ENCODE measurements at regions not wholly inside any gene's neighbourhood (a gene's known extent, or its start where the extent isn't known, plus 50 kb on each side); places are given as distances from the start of the nearest gene placed in this dataset.
A peak's percentile ranks its signal among the peaks of the same experiment; 100 is the strongest.
"Not testable (repeated sequence)": the region's sequence is repeated elsewhere in the genome, so short reads cannot be mapped to it uniquely, and the experiment has no call there.

DNA sequence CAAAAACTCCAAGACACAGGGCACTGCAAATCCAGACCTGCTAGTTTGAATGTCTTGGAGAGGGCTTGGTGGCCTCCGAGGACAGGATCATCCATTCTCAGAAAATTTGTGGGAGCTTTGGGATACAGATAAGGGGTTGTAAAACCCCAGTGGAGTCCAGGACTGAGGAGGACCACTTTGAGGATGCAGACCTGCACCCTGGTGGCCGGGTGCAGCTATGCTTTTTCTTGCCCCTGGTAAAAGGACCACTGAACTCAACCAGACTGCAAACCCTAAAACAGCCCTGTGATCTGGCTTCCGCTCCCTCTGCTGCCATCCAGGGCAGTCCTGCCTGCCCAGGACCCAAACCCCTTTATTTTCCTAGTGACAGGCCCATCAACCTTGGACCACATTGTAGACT is 169.5 kb upstream of the DAAM1 start:
- DNase-seq = no peak

DNA sequence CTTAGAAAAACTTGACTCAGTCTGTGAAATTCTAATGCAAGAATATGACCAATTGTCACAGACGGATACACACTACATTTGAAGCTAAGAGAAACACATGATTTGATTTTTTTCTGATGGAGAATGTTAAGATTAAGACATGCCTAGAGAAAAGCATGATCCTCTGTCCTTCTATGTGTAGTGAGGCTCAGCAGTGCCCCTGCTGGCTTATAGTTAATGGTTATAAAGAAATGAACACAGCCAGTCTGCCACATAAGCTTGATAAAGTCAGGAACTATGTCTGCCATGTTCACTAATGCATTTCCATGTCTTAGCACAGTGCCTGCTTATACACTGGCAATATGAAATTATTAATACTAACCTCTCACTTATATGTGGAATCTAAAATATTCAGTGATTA is 168.1 kb upstream of the DAAM1 start:
- no peak for DNase-seq

DNA sequence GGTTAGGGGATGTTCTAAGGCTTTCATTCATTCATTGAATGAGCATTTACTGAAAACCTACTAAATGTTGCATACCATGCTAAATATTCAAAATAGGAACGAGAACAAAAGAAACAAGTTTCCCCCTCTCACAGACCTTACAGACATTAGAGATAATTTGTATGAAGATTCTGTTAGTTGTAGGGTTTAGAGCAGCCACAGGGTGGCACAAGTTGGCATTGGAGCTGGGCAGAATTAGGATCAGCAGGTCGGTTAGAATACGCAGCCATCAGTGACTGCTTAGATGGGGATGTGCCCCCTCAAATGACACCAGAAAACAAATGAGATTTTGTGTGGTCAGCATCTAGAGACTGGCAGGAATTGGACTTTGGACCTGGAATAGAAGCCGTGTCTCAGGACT is 166.3 kb upstream of the DAAM1 start:
- DNase-seq = no peak

DNA sequence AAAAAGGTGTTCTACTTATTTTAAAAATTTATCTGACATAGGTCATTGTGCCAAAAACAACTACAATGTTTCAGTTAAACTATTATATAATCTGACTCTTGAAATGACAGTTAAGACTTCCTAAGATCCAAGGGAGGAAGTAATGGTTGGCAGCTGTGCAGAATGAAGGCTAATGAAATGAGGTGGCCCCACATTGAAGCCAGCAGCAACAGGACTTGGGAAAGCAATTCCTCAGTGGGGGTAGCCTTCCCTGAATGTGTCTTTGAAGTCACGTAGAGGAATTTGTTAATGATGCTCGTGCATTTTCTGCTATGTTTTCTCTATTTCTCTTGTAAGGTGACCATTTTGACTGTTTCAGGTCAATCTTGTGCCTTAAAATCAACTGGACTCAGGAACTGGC is 162.4 kb upstream of the DAAM1 start:
- DNase-seq = no peak

DNA sequence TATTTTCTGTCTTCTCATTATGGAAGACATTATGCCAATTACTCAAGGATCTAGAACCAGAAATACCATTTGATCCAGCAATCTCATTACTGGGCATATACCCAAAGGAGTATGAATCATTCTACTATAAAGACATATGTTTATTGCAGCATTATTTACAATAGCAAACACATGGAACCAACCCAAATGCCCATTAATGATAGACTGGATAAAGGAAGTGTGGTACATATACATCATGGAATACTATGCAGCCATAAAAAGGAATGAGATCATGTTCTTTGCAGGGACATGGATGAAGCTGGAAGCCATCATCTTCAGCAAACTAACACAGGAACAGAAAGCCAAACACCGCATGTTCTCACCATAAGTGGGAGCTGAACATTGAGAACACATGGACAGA is 161.8 kb upstream of the DAAM1 start:
- not testable (repeated sequence) for DNase-seq

DNA sequence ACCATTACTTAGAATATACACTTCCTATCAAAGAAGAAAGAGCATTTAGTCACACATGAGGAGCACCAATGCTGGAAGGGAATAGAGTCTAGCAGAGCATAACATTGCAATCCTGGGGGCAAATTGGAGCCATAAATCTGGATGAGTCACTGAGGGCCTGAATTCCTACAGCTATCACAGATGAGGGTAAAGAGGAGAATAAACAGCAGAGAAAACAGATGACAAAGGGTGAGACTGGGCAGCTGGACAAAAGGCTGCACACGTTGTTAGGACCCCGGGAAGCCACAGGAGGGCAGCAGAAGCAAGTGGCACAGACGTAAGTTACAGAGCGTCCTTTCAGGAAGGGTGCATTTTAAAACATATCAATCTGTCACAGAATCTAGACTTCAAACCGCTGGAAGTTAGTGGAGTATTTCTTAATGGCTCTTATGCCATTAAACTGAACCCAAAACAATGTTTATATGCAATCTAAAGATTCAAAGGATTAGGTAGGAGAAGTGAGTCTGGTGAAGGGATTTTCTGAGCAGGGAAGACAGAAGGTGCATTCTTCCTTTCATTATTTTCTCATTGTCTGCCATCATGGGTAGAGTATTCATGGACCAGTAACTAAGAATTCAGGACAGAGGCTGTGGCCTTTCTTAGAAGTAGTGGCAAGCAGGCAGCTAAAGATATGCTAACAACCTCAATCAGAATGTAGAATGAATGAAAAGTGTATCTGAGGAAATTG is 159.8 kb upstream of the DAAM1 start:
- DNase-seq = peak; percentile 2

DNA sequence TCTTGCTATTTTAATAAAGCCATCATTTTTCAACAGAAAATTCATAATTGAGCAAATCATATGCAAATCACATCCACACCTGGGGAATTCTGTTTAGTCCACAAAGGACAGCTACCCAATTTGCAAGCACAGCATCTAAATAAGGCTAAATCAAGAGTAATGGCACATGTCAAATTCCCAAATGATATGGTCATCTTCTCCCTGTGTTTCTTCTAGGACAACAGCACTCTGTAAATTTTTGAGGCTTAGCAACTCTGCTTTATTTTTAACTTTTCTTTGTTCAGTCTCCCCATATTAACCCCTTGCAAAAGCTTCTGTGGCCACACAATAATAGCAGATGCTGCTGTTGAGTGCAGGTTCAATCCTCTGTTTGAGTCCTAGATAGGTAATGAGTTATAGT is 155.6 kb upstream of the DAAM1 start:
- DNase-seq = no peak

DNA sequence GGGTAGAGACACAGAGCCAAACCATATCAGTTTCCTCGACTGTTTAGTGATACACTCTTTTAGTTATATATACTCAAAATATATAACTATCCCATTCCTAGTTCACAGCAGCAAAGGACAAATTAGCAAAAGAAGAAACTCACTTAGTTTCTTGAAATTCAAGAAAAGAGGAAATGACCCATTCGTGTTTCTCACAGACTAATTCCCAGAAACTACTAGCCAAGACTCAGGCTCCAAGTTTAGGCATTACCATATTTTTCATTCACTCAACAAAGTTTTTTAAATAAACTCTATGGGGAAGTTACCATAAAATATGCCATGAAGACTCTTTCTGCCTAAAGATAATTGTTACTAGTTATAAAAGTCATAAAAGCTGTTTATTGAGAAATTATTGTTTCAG is 152.3 kb upstream of the DAAM1 start:
- DNase-seq = no peak

DNA sequence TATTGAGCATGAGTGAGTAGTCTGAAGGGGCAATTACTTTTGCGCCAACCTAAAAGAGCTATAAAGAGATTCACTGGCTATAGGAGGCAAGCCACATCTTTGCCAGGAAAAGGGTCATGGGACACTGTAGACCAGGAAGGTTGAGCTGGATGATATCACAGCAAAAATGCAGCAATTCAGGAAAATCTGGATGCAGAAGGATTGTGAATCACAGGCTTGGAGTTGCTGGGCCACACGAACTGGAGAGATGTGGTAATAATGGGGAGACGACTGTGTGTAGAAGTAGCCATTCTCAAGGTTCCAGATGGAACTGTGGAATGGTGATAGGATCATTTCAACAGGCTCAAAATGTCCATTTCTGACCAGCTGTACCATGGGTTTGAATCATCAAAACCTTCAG is 151.4 kb upstream of the DAAM1 start:
- DNase-seq = no peak

DNA sequence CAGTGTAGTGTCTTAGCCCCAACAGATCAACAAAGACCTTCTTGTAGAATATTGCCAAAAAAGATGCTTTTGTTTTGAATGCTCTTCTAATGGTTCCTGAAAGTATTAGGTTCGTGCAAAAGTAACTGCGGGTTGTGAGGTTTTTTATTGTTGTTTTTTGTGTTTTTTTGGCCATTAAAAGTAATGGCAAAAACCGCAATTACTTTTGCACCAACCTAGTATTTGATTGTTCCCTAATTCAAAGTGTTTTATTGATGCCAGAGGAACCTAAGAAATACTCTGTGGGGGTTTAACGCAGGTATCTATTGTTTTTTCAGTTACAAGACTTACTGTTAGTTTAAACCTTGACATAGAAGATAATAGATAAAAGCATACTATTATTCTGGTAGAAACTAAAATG is 150.8 kb upstream of the DAAM1 start:
- DNase-seq = no peak

DNA sequence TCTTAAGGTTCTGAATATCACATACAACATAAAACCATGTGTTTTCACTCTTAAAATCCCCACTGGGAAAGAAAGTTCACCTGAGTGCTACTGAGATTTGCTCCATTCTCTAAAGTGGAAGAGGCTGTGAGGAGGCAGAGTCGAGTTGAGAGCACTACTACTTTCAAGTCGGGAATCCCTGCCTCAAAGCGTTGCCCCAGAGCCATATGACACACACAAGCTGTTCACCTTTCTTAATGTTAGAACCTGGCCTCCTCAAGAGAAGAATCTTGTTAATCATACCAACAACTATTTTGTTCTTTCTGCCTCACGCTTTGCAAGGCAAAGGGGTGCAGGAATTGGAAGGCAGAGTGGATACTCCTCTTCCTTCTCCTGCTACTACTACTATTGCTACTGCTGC is 149.7 kb upstream of the DAAM1 start:
- no peak for DNase-seq

DNA sequence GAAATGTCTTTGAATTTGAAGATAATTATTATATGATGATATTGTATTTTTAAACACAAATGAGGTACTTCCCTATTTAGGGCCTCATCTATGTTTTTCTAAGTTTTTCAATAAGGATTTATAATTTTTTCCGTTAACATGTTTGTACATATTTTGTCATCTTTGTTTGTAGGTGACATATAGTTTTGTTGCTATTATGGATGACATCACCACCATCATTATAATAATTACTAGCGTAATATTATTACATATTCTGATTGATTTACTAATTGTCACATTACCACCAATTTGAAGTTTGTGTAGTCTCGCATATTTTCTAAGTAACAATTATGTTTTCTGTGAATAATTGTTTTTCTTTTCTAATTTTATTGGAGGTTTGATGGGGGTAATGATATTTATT is 147.2 kb upstream of the DAAM1 start:
- no peak for DNase-seq

DNA sequence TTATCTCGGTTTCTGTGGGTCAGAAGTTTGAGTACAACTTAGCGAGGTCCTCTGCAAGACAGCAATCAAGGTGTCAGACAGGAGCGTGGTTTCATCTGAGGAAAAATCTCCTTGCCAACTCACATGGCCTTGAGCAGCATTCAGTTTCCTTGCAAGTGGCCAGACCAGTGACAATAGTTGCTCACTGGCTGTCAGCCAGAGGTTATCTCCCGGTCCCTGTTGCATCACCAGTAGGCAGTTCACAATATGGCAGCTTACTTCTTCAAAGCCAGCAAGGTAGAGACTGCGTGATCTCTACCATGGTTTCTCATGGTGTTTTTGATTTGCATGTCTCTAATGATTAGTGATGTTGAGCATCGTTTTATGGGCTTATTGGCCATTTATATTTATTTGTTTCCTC is 143.8 kb upstream of the DAAM1 start:
- no peak for DNase-seq

DNA sequence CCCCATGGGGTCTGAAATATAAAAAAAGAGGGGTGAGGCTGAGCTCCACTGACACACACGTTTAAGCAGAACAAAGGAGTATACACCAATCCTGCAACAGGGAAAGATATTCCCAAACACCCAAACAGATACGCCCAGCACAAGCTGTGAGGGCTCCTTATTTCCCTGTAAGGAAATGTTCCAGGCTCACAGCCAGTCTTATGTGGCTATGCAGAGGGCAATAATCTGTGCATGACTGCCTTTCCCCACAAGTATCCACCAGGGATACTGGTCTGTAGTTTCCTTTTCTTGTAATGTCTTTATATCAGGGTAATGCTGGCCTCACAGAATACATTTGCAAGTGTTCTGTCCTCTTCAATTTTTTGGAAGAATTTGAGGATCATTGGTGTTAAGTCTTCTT is 141.7 kb upstream of the DAAM1 start:
- no peak for DNase-seq

DNA sequence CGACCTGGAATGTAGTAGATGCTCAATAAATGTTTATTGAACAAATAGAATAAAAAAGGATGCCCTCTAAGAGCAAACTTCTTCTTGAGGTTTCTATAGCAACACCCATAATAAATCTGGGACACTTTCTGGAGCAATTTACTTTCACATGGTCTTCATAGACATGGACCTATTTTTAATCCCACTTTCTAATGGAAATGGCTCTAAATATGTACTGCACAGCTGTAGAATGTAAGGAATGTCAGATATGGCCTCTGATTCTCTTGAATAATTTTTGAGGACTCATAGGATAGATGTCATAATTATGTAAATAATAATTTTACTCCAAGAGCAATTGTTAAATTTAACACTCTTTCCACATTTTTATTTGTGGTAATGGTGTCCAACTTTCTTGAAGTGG is 133.5 kb upstream of the DAAM1 start:
- no peak for DNase-seq

DNA sequence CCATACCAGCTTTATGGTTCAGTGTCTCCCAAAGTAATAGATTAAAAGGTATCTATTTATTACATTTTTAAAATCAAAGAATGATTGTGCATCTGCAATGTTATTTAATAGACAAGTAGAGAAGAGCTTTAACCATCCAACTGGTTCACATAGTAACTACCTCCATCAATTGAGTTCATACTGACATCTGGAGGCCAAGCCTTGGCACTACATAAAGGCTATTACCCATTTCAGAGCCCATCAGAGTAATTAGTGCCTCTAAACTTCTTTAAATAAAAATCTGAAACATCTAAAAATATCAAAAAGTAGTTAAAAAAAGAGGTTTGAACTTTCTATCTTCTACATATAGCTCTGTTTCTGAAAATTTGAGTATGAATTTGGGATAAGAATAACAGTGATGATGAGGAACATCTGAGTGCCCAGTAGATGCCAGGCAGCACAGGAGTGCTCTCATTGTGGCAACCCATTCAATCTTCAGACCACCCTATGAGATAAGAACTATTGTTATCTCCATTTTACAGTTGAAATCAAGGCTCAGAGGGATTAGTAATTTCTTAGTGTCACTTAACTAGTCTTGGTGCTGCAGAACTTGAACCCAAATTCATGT is 132.9 kb upstream of the DAAM1 start:
- DNase-seq = no peak

DNA sequence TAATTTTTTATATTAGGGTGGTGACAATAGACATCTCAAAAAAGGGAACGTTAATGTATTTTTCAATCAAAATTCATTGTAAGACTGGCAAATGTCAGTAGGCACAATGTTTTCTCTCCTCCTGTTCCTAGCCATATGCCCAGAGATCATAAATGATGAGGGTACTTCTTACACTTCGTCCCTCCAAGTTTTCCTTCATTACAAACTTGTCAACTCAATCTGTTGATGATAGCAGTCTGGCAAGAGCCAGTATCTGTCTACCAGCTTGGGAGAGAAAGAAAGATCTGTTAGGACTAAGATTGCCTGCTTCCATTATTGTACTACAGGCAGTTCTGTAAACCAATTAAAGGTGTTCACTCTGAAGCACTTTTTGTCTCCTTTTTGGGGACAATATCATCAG is 130.9 kb upstream of the DAAM1 start:
- DNase-seq = no peak

DNA sequence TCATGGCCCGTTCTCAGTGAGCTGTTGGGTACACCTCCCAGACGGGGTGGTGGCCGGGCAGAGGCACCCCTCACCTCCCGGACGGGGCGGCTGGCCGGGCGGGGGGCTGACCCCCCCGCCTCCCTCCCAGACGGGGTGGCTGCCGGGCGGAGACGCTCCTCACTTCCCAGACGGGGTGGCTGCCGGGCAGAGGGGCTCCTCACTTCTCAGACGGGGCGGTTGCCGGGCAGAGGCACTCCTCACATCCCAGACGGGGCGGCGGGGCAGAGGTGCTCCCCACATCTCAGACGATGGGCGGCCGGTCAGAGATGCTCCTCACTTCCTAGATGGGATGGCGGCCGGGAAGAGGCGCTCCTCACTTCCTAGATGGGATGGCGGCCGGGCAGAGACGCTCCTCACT is 129.7 kb upstream of the DAAM1 start:
- not testable (repeated sequence) for DNase-seq

DNA sequence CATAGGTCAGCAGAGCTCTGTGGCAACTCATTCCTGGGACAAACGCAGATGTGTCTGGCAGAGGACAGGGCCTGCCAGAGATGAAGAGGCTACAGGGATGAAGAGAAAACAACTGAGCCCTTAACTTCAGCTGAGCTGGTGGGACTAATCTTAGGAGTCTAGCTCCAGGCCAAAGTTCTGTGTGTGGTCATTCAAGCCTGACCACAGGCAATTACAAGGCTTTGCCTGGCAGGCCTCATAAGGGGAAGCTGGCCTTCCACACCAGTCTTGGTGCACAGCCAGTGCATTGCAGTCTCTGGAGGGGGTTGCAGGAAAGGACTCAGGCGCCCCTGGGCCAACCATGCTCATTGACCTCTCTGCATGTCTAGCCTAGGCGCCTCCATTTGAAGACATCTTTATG is 127.6 kb upstream of the DAAM1 start:
- DNase-seq = no peak

DNA sequence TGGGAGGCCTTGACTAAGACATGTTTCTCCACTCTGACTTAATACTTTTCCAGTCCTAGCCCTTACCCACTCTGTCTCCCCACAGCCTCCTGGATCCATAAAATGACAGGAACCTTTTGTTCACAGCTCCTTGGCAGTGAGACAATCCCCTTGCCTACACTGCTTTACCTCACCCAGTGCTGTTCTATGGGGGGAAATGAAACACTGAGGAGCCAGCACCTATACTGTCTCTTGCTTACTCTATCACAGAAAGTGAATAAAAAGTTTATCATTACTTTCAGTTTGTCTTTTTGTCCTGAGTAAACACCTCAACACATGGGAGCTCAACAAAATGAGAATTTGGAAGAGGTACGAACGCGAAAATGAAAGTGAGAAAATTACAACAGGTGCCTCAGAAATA is 127.2 kb upstream of the DAAM1 start:
- no peak for DNase-seq

DNA sequence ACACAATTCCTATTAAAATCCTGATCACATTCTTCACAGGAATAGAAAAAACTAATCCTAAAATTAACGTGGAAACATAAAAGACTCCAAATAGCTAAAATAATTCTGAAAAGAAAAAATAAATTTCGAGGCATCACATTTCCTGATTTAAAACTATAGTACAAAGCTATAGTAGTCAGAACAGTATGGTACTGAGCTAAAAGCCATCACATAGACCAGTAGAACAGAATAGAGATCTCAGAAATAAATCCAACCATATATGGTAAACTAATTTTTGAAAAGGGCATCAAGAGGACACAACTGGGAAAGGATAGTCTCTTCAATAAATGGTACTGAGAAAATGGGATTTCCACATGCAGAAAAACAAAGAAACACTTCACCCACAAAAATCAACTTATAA is 125.2 kb upstream of the DAAM1 start:
- no peak for DNase-seq

DNA sequence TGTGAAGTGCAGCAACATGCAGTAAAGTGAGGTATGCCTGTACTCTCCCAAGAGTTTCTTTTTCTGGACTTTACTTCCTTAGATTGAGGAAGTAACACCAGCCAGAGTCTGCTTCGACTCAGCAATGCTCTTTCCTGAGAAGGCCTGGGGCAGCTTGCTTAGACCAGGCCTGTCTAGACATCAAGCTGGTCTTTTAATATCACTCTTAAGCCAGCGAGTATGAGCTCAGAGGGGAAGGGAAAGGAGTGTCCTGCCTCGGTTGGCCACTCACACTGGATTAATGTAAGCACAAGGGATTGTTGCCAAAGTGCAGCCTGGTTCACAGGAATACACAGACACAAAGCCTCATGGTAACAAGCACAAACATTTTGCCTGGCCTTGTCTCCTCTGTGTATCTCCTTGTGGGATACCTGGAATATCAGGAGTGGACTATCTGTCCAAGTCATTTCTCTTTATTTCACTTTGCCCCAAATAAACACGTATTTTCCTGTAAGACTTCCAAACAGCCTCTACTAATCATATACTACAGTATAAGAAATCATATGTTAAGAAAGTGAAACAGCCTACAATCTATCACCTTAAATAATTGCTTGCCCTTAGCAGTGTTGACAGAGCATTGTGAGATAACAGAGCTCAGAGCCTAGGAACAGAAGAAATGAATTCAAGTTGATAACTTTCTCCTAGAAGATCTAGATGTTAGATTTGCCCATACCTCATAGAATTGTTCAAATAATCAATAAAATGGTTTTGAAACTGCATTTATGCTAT is 121.2 kb upstream of the DAAM1 start:
- DNase-seq = no peak

DNA sequence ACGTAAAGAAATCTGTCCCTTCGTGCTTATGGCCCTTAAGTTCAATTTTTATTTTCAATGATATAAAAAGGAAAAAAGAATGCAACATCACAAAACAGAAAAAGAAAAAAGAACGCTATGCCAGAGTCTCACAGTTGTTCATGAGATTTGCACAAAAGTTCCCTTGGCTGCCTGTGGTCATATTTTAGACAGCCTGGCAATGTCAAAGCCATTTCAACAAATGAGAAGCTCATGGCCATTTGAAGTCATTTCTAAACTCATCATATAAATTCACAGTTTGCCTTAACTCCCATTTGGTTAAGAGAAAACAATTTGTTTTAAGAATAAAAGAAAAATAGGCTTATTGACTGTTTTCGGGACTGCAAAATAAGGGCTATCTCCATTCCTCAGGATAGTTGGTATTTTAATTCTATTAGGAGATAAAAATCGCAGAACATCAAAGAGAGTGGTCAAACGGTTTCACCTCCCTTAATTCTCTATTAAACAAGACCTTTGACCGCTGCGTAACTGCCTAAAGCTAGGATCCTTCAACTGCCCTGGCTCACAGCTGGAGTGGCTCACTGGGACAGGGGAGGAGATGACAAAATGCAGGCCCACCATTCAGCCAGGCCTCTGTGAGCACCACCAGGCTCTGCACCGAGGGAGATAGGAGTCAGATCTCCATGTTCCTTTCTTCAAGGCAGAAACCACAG is 119.2 kb upstream of the DAAM1 start:
- DNase-seq = no peak

DNA sequence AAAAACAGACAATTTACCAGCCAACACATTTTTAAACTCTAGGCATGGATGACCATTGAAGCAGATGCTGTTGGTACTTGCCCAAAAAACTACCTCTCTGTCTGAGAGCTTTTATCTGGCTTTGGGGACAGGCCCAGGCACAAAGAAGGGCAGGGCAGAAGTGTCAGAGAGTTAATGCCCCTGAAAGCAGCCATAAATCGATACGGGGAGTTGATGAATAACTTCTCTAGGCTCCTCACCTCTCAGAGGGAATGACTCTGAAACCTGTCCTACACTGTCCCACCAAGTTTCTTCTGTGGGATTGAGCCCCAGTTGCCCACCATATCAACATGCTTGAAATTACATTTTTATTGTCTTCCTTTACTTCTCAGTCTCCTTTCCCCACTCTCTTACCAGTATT is 113.0 kb upstream of the DAAM1 start:
- DNase-seq = no peak
